Natural killer cell (primary cell): ENCODE measurements at regions not wholly inside any gene's neighbourhood (a gene's known extent, or its start where the extent isn't known, plus 50 kb on each side); places are given as distances from the start of the nearest gene placed in this dataset.

Experiments
- ATAC-seq, 3 donors: fragments of 150-1000 bp in 2 of 3; fragments of 200-7000 bp in 1 of 3; cut with Tn5 transposase; 1 replicate in 1 of 3; 2 replicates in 2 of 3; pipeline ENCODE4 v1.10.0; 2021; ENCODE audit warnings: mild to moderate bottlenecking in 2 of 3, moderate library complexity in 2 of 3
- DNase-seq, 2 donors: peaks; one replicate each; pipeline versions ENCODE4 v3.0.0 to v3.0.0-alpha.2; 2013 to 2021; ENCODE audit warnings: mixed read lengths in 1 of 2
- H3K27ac ChIP-seq: one replicate; pipeline ENCODE4 v1.5.1; 2013; ENCODE audit warnings: mild to moderate bottlenecking, low read length
- H3K27me3 ChIP-seq: one replicate; pipeline ENCODE4 v1.6.1; 2013; ENCODE audit warnings: low read length; ENCODE audit not compliant: control insufficient read depth, insufficient read depth
- H3K36me3 ChIP-seq: one replicate; pipeline ENCODE4 v1.6.1; 2013; ENCODE audit warnings: low read length; ENCODE audit not compliant: control insufficient read depth, insufficient read depth
- H3K4me1 ChIP-seq: one replicate; pipeline ENCODE4 v1.6.1; 2013; ENCODE audit warnings: low read length; ENCODE audit not compliant: control insufficient read depth, insufficient read depth
- H3K4me3 ChIP-seq: one replicate; pipeline ENCODE4 v1.5.1; 2013; ENCODE audit warnings: low read length
- H3K9me3 ChIP-seq: one replicate; pipeline ENCODE4 v1.6.1; 2013; ENCODE audit warnings: low read length; ENCODE audit not compliant: control insufficient read depth, insufficient read depth
- H3K27ac Mint-ChIP-seq, 2 donors: one replicate each; pipeline ENCODE4 v1.8.0; 2022; ENCODE audit warnings: mild to moderate bottlenecking in 2 of 2, mixed read lengths in 2 of 2, moderate library complexity in 1 of 2
- H3K27me3 Mint-ChIP-seq, 2 donors: one replicate each; pipeline ENCODE4 v1.8.0; 2022; ENCODE audit warnings: low read depth in 2 of 2, mixed read lengths in 2 of 2
- H3K36me3 Mint-ChIP-seq: one replicate; pipeline ENCODE4 v1.8.0; 2022; ENCODE audit warnings: mixed read lengths
- H3K4me1 Mint-ChIP-seq, 2 donors: one replicate each; pipeline ENCODE4 v1.8.0; 2022; ENCODE audit warnings: mixed read lengths in 2 of 2
- H3K4me3 Mint-ChIP-seq: one replicate; pipeline ENCODE4 v1.8.0; 2022; ENCODE audit warnings: mild to moderate bottlenecking, moderate library complexity, mixed read lengths
- H3K9me3 Mint-ChIP-seq, 2 donors: one replicate each; pipeline ENCODE4 v1.8.0; 2022; ENCODE audit warnings: mixed read lengths in 2 of 2
- CTCF ChIP-seq: fragments of 200-600 bp; IDR thresholded peaks from one replicate; pipeline ENCODE4 v1.8.0; 2022; ENCODE audit warnings: antibody characterized with exemption
- WGBS: methylation state at CpG from one replicate; pipeline ENCODE4 v1.1.7; 2013; ENCODE audit warnings: missing lambda C conversion rate; ENCODE audit not compliant: insufficient coverage; 5-methylcytosine and 5-hydroxymethylcytosine counted together
- intact Hi-C: fragments of 100-400 bp; cut with micrococcal nuclease; formaldehyde crosslinking; loops from one replicate; pipeline ENCODE4 v1.14.2; 2022

GRCh38 chr3:106208967-106209366 lies 340.2 kb upstream of the CBLB start:
- no peaks in the 10 kb centered on the region for H3K9me3 ChIP-seq
- TF ChIP-seq CTCF, result peak; percentile 24
- no peak overlapping the region for H3K27ac ChIP-seq
- Mint-ChIP-seq H3K36me3 (no peaks in the 10 kb centered on the region), H3K4me3 (no peak overlapping the region), H3K27me3 (no peaks in the 10 kb centered on the region), H3K9me3 (no peaks in the 10 kb centered on the region), H3K4me1 (peaks cover 19 to 22% of the 10 kb centered on the region in 2 donors), H3K27ac (no peak overlapping the region)
- ATAC-seq (no peak), DNase-seq (peak in 1 of 2 donors; percentile 50)
- H3K27me3 ChIP-seq, result no peaks in the 10 kb centered on the region
- no CpG with 5 or more reads among the region's 2 CpGs for WGBS
- intact Hi-C loops, result no loop called here
- peaks cover 5% of the 10 kb centered on the region for H3K4me1 ChIP-seq
- no peaks in the 10 kb centered on the region for H3K36me3 ChIP-seq
- H3K4me3 ChIP-seq, result no peak overlapping the region

GRCh38 chr3:106209482-106209881 lies 340.7 kb upstream of the CBLB start:
- H3K27me3 ChIP-seq, result no peaks in the 10 kb centered on the region
- no peak overlapping the region for H3K27ac ChIP-seq
- DNase-seq, result no peak
- no peaks in the 10 kb centered on the region for H3K27me3 Mint-ChIP-seq
- intact Hi-C loops, result no loop called here
- H3K9me3 ChIP-seq, result no peaks in the 10 kb centered on the region
- H3K27ac Mint-ChIP-seq, result no peak overlapping the region
- no peak overlapping the region for H3K4me3 Mint-ChIP-seq
- peaks cover 19 to 25% of the 10 kb centered on the region in 2 donors for H3K4me1 Mint-ChIP-seq
- no peaks in the 10 kb centered on the region for H3K9me3 Mint-ChIP-seq
- H3K36me3 ChIP-seq, result no peaks in the 10 kb centered on the region
- ATAC-seq, result no peak
- TF ChIP-seq CTCF, result no peak
- H3K4me3 ChIP-seq, result no peak overlapping the region
- no CpG with 5 or more reads among the region's 1 CpG for WGBS
- H3K36me3 Mint-ChIP-seq, result no peaks in the 10 kb centered on the region
- peaks cover 5% of the 10 kb centered on the region for H3K4me1 ChIP-seq

GRCh38 chr3:106210923-106211322 lies 342.1 kb upstream of the CBLB start:
- Histone ChIP-seq H3K27me3 (no peaks in the 10 kb centered on the region), H3K36me3 (no peaks in the 10 kb centered on the region), H3K4me3 (no peak overlapping the region), H3K9me3 (no peaks in the 10 kb centered on the region), H3K27ac (no peak overlapping the region), H3K4me1 (peaks cover 5% of the 10 kb centered on the region)
- no peak for TF ChIP-seq CTCF
- ATAC-seq, result no peak
- Mint-ChIP-seq H3K27ac (no peak overlapping the region), H3K27me3 (no peaks in the 10 kb centered on the region), H3K4me3 (no peak overlapping the region), H3K9me3 (no peaks in the 10 kb centered on the region), H3K36me3 (no peaks in the 10 kb centered on the region), H3K4me1 (peaks cover 21 to 26% of the 10 kb centered on the region in 2 donors)
- DNase-seq, result no peak
- WGBS, result 71% methylated on average over 3 of the region's 3 CpGs
- intact Hi-C loops, result no loop called here

GRCh38 chr3:106212665-106213222 lies 343.9 kb upstream of the CBLB start:
- Mint-ChIP-seq H3K27ac (no peak overlapping the region), H3K4me1 (peaks cover 8 to 12% of the 10 kb centered on the region in 2 donors), H3K4me3 (no peak overlapping the region), H3K36me3 (no peaks in the 10 kb centered on the region), H3K27me3 (no peaks in the 10 kb centered on the region), H3K9me3 (no peaks in the 10 kb centered on the region)
- H3K27ac ChIP-seq, result no peak overlapping the region
- H3K9me3 ChIP-seq, result no peaks in the 10 kb centered on the region
- TF ChIP-seq CTCF, result no peak
- no peaks in the 10 kb centered on the region for H3K36me3 ChIP-seq
- 91% methylated on average over 1 of the region's 1 CpG for WGBS
- DNase-seq (no peak), ATAC-seq (no peak)
- H3K27me3 ChIP-seq, result no peaks in the 10 kb centered on the region
- H3K4me1 ChIP-seq, result no peaks in the 10 kb centered on the region
- H3K4me3 ChIP-seq, result no peak overlapping the region
- intact Hi-C loops, result no loop called here
